IPS-18c (cell line): ENCODE measurements at regions not wholly inside any gene's neighbourhood (a gene's known extent, or its start where the extent isn't known, plus 50 kb on each side); places are given as distances from the start of the nearest gene placed in this dataset.
"Not testable (repeated sequence)": the region's sequence is repeated elsewhere in the genome, so short reads cannot be mapped to it uniquely, and the experiment has no call there.

Source experiments
- H3K4me3 ChIP-seq: 2 replicates; pipeline ENCODE4 v1.7.0; 2013; ENCODE audit warnings: low read depth, mild to moderate bottlenecking, low read length, moderate library complexity; ENCODE audit not compliant: insufficient read depth
- H3K9me3 ChIP-seq: one replicate; pipeline ENCODE4 v1.6.1; 2013; ENCODE audit warnings: mild to moderate bottlenecking, low read length, moderate library complexity; ENCODE audit not compliant: control insufficient read depth, insufficient read depth

GRCh38 chr7:130789436-130789835 is 55.4 kb upstream of the KLF14 start:
- Histone ChIP-seq H3K4me3 (no peak overlapping the region), H3K9me3 (peaks cover under 1% of the 10 kb centered on the region)

GRCh38 chr7:130791746-130792145 is 57.7 kb upstream of the KLF14 start:
- Histone ChIP-seq H3K9me3 (no peaks in the 10 kb centered on the region), H3K4me3 (no peak overlapping the region)

- H3K4me3 ChIP-seq: no peak overlapping the region
- H3K9me3 ChIP-seq: no peaks in the 10 kb centered on the region
Measured at GRCh38 chr7:130793855-130794618, 60.0 kb upstream of the KLF14 start.

- no peak overlapping the region for H3K4me3 ChIP-seq
- H3K9me3 ChIP-seq: no peaks in the 10 kb centered on the region
Measured at GRCh38 chr7:130794619-130794922, 60.6 kb upstream of the KLF14 start.

- not testable (repeated sequence) for H3K9me3 ChIP-seq, H3K4me3 ChIP-seq
Measured at GRCh38 chr7:130796425-130796824, 62.4 kb upstream of the KLF14 start.

GRCh38 chr7:130803127-130803526 is 69.1 kb upstream of the KLF14 start:
- no peak overlapping the region for H3K4me3 ChIP-seq

GRCh38 chr7:130804220-130804619 is 70.2 kb upstream of the KLF14 start:
- no peaks in the 10 kb centered on the region for H3K9me3 ChIP-seq
- H3K4me3 ChIP-seq: no peak overlapping the region

More at GRCh38 chr7:130803127-130803526, 69.1 kb upstream of the KLF14 start:
- no peaks in the 10 kb centered on the region for H3K9me3 ChIP-seq

GRCh38 chr7:130812819-130813218 is 78.8 kb upstream of the KLF14 start:
- not testable (repeated sequence) for H3K9me3 ChIP-seq, H3K4me3 ChIP-seq

GRCh38 chr7:130814778-130815335 is 80.8 kb upstream of the KLF14 start:
- no peaks in the 10 kb centered on the region for H3K9me3 ChIP-seq
- no peak overlapping the region for H3K4me3 ChIP-seq

GRCh38 chr7:130818056-130818455 is 84.0 kb upstream of the KLF14 start:
- Histone ChIP-seq H3K9me3 (no peaks in the 10 kb centered on the region), H3K4me3 (no peak overlapping the region)

GRCh38 chr7:130821864-130822263 is 87.9 kb upstream of the KLF14 start:
- H3K4me3 ChIP-seq: no peak overlapping the region
- H3K9me3 ChIP-seq: no peaks in the 10 kb centered on the region

- H3K9me3 ChIP-seq: no peaks in the 10 kb centered on the region
- no peak overlapping the region for H3K4me3 ChIP-seq
Measured at GRCh38 chr7:130822642-130823041, 88.6 kb upstream of the KLF14 start.

- Histone ChIP-seq H3K9me3 (no peaks in the 10 kb centered on the region), H3K4me3 (no peak overlapping the region)
Measured at GRCh38 chr7:130823060-130823459, 89.1 kb upstream of the KLF14 start.

- H3K4me3 ChIP-seq: no peak overlapping the region
- no peaks in the 10 kb centered on the region for H3K9me3 ChIP-seq
Measured at GRCh38 chr7:130825819-130826218, 91.8 kb upstream of the KLF14 start.

- Histone ChIP-seq H3K9me3 (no peaks in the 10 kb centered on the region), H3K4me3 (no peak overlapping the region)
Measured at GRCh38 chr7:130829415-130829814, 95.4 kb upstream of the KLF14 start.

GRCh38 chr7:130831322-130831721 is 97.3 kb upstream of the KLF14 start:
- H3K4me3 ChIP-seq: no peak overlapping the region
- no peaks in the 10 kb centered on the region for H3K9me3 ChIP-seq

- H3K4me3 ChIP-seq: no peak overlapping the region
- H3K9me3 ChIP-seq: no peaks in the 10 kb centered on the region
Measured at GRCh38 chr7:130831817-130832481, 97.9 kb upstream of the KLF14 start.

GRCh38 chr7:130838738-130839137 is 104.7 kb upstream of the KLF14 start:
- H3K9me3 ChIP-seq: no peaks in the 10 kb centered on the region
- H3K4me3 ChIP-seq: no peak overlapping the region
